22Rv1 (cell line): ENCODE measurements at regions not wholly inside any gene's neighbourhood (a gene's known extent, or its start where the extent isn't known, plus 50 kb on each side); places are given as distances from the start of the nearest gene placed in this dataset.

ENCODE experiments used
- CTCF ChIP-seq: fragments of 450-650 bp; IDR thresholded peaks from 2 replicates; pipeline ENCODE4 v1.5.1; 2017; ENCODE audit warnings: mild to moderate bottlenecking
- ZFX ChIP-seq: fragments of 450-650 bp; IDR thresholded peaks from 2 replicates; pipeline ENCODE4 v1.6.1; 2017; ENCODE audit warnings: antibody characterized with exemption, borderline replicate concordance

GRCh38 chr5:172581315-172581714, 59.7 kb upstream of the NEURL1B start:
- TF ChIP-seq CTCF: no peak
- TF ChIP-seq ZFX: no peak
